ENCODE measurements at regions not wholly inside any gene's neighbourhood (a gene's known extent, or its start where the extent isn't known, plus 50 kb on each side); places are given as distances from the start of the nearest gene placed in this dataset.

DNA sequence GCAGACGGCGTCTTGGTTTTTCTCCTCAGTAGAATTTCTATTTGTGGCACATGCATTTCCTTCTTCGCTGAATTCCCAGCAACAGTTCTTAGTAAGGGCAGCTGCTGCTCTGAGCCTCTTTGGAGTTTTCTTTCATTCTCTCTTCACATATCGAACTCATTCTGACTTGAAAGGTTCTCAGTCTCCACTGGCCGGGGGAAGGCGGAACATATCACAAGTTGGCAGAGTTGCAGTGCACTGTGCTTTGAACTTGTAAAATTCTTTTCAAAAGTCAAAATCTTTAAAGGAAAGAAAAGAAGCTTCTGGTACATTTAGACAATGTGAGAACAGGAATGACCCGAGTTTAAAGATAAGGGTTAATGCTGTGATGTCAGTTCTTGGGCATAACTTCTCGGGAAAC is 286.1 kb upstream of the MAP3K7 start:
- H3K9me3 ChIP-seq (ENCODE audit: low read depth, low read length, poor library complexity, severe bottlenecking): no peaks in the 10 kb centered on the region
- no TSS peak for BruUV-seq (replicated peaks)
- no peak for TF ChIP-seq EZH2 (IDR thresholded peaks at IDR 0.05; ENCODE audit: borderline replicate concordance, low read depth, low read length, poor library complexity, severe bottlenecking)
- TF ChIP-seq, protein P1, sequence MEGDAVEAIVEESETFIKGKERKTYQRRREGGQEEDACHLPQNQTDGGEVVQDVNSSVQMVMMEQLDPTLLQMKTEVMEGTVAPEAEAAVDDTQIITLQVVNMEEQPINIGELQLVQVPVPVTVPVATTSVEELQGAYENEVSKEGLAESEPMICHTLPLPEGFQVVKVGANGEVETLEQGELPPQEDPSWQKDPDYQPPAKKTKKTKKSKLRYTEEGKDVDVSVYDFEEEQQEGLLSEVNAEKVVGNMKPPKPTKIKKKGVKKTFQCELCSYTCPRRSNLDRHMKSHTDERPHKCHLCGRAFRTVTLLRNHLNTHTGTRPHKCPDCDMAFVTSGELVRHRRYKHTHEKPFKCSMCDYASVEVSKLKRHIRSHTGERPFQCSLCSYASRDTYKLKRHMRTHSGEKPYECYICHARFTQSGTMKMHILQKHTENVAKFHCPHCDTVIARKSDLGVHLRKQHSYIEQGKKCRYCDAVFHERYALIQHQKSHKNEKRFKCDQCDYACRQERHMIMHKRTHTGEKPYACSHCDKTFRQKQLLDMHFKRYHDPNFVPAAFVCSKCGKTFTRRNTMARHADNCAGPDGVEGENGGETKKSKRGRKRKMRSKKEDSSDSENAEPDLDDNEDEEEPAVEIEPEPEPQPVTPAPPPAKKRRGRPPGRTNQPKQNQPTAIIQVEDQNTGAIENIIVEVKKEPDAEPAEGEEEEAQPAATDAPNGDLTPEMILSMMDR (conservative IDR thresholded peaks at IDR 0.05; ENCODE audit: low read depth, low read length): no peak
- no peaks in the 10 kb centered on the region for H3K36me3 ChIP-seq (ENCODE audit: insufficient read depth, low read length, poor library complexity, severe bottlenecking)
- H3K4me3 ChIP-seq (ENCODE audit: low read depth, low read length, poor library complexity, severe bottlenecking): no peak overlapping the region
- peaks cover 11% of the 10 kb centered on the region for H3K27me3 ChIP-seq (replicated peaks; ENCODE audit: insufficient read depth, low read depth, low read length, poor library complexity)
- CTCF ChIA-PET: no interaction called here
- H3K4me1 ChIP-seq (ENCODE audit: insufficient read depth, low read length, poor library complexity, severe bottlenecking): no peaks in the 10 kb centered on the region
- POLR2A ChIA-PET (ENCODE audit: low non-redundant PET): no interaction called here
- DNase-seq (ENCODE audit: low spot score): no peak
- no peak overlapping the region for H3K27ac ChIP-seq (ENCODE audit: low read depth, low read length, poor library complexity, severe bottlenecking)
- intact Hi-C loops (cut with micrococcal nuclease; ENCODE audit: unreplicated experiment): no loop called here

DNA sequence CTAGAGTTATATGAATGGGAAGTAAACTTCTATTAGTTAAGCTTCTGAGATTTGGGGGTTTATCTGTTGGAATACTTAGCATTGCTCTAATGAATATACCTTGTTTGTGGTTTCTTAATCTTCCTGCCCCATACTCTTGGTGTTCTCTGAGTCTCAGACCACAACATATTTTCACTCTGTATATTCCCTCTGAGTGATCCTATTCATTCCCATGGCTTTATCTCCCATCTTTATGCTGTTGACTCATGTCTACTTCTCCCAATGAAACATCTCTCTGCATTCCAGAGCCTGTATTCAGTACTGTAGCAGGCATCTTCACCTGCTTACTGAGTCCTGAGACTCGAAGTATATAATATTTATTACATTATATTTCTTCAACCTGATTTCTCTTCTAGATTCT is 283.7 kb upstream of the MAP3K7 start:
- H3K27me3 ChIP-seq (replicated peaks; ENCODE audit: insufficient read depth, low read depth, low read length, poor library complexity): peaks cover 3% of the 10 kb centered on the region
- H3K27ac ChIP-seq (ENCODE audit: low read depth, low read length, poor library complexity, severe bottlenecking): no peak overlapping the region
- no TSS peak for BruUV-seq (replicated peaks)
- CTCF ChIA-PET: no interaction called here
- intact Hi-C loops (cut with micrococcal nuclease; ENCODE audit: unreplicated experiment): no loop called here
- H3K4me3 ChIP-seq (ENCODE audit: low read depth, low read length, poor library complexity, severe bottlenecking): no peak overlapping the region
- POLR2A ChIA-PET (ENCODE audit: low non-redundant PET): interaction anchor here (0.7 kb wide), 1 partner anchor 20 kb away, joined by 3 read pairs; no protein-coding TSS in a partner anchor
- H3K4me1 ChIP-seq (ENCODE audit: insufficient read depth, low read length, poor library complexity, severe bottlenecking): no peaks in the 10 kb centered on the region
- H3K9me3 ChIP-seq (ENCODE audit: low read depth, low read length, poor library complexity, severe bottlenecking): no peaks in the 10 kb centered on the region
- no peaks in the 10 kb centered on the region for H3K36me3 ChIP-seq (ENCODE audit: insufficient read depth, low read length, poor library complexity, severe bottlenecking)
- no peak for DNase-seq (ENCODE audit: low spot score)
- no peak for TF ChIP-seq EZH2 (IDR thresholded peaks at IDR 0.05; ENCODE audit: borderline replicate concordance, low read depth, low read length, poor library complexity, severe bottlenecking)
- TF ChIP-seq, protein P1 (conservative IDR thresholded peaks at IDR 0.05; ENCODE audit: low read depth, low read length): no peak

DNA sequence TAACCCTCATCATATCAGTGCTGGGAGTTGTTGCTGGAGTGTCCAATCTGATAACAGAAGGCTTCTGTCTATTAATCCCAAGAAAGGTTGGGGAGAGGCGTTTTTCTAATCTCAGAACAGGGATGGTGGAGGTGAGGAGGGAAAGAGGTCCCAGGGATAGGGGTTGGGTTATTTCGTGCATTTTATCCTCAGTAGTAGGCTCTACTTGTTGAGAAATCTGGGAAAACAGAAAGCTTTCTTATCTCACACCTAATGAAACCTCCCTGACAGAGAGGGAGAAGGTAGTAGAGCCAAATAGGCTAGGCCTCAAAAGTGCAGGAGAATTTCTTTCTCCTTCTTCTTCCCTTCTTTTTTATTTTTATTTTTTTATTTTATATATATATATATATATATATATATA is 281.8 kb upstream of the MAP3K7 start:
- Histone ChIP-seq H3K4me3 (ENCODE audit: low read depth, low read length, poor library complexity, severe bottlenecking) (no peak overlapping the region), H3K9me3 (ENCODE audit: low read depth, low read length, poor library complexity, severe bottlenecking) (no peaks in the 10 kb centered on the region), H3K36me3 (ENCODE audit: insufficient read depth, low read length, poor library complexity, severe bottlenecking) (no peaks in the 10 kb centered on the region), H3K27me3 (replicated peaks; ENCODE audit: insufficient read depth, low read depth, low read length, poor library complexity) (no peaks in the 10 kb centered on the region), H3K27ac (ENCODE audit: low read depth, low read length, poor library complexity, severe bottlenecking) (no peak overlapping the region), H3K4me1 (ENCODE audit: insufficient read depth, low read length, poor library complexity, severe bottlenecking) (peaks cover 4% of the 10 kb centered on the region)
- POLR2A ChIA-PET (ENCODE audit: low non-redundant PET): no interaction called here
- CTCF ChIA-PET: no interaction called here
- TF ChIP-seq EZH2 (IDR thresholded peaks at IDR 0.05; ENCODE audit: borderline replicate concordance, low read depth, low read length, poor library complexity, severe bottlenecking): no peak
- TF ChIP-seq, protein P1 (conservative IDR thresholded peaks at IDR 0.05; ENCODE audit: low read depth, low read length): no peak
- no TSS peak for BruUV-seq (replicated peaks)
- intact Hi-C loops (cut with micrococcal nuclease; ENCODE audit: unreplicated experiment): loop anchor here (10.0 kb wide), 1 partner anchor 254 kb away; no protein-coding TSS in a partner anchor
- DNase-seq (ENCODE audit: low spot score): no peak

Data from A673 (cell line).